IMR-90 (cell line): ENCODE measurements at regions not wholly inside any gene's neighbourhood (a gene's known extent, or its start where the extent isn't known, plus 50 kb on each side); places are given as distances from the start of the nearest gene placed in this dataset.

Experiments
- ATAC-seq: fragments of 200-7000 bp; cut with Tn5 transposase; 2 replicates; pipeline ENCODE4 v1.9.1; 2020; ENCODE audit warnings: low read depth, mild to moderate bottlenecking, moderate library complexity
- BruUV-seq: library from RNA; stranded (reverse); fragments of 400-500 nt; replicated peaks from 2 replicates; lab custom pipeline; 2021; lab: Mats Ljungman, UMichigan
- CTCF ChIA-PET: fragments of 300-600 bp; formaldehyde crosslinking; extraction: SDS; loops from one replicate; lab custom pipeline; 2021; ENCODE audit warnings: antibody characterized with exemption; lab: Yijun Ruan, JAX
- POLR2A ChIA-PET: fragments of 300-600 bp; sonication (Branson Sonifier 250); formaldehyde crosslinking; loops from one replicate; lab custom pipeline; 2022; ENCODE audit warnings: antibody characterized with exemption; ENCODE audit not compliant: unreplicated experiment; lab: Charles Lee
- DNase-seq: peaks from one replicate; pipeline ENCODE4 v3.0.0; 2013
- H2AFZ ChIP-seq: replicated peaks from 2 replicates; pipeline ENCODE3; 2013; ENCODE audit warnings: low read length, mild to moderate bottlenecking; ENCODE audit not compliant: poor library complexity
- H2AK5ac ChIP-seq: 2 replicates; pipeline ENCODE4 v1.6.1; 2013; ENCODE audit warnings: low read depth, low read length, inconsistent platforms
- H2AK9ac ChIP-seq: replicated peaks from 2 replicates; pipeline ENCODE3; 2013; ENCODE audit warnings: mild to moderate bottlenecking, low read depth, low read length, moderate library complexity; ENCODE audit not compliant: poor library complexity
- H2BK120ac ChIP-seq: 2 replicates; pipeline ENCODE4 v1.6.1; 2013; ENCODE audit warnings: low read depth, low read length, inconsistent platforms
- H2BK15ac ChIP-seq: 3 replicates; pipeline ENCODE4 v1.6.1; 2013; ENCODE audit warnings: low read depth, low read length, inconsistent platforms
- H2BK20ac ChIP-seq: 2 replicates; pipeline ENCODE4 v1.6.1; 2013; ENCODE audit warnings: low read depth, mild to moderate bottlenecking, inconsistent platforms, low read length, moderate library complexity
- H2BK5ac ChIP-seq: 2 replicates; pipeline ENCODE4 v1.6.1; 2013; ENCODE audit warnings: mild to moderate bottlenecking, low read depth, low read length, inconsistent platforms; ENCODE audit not compliant: poor library complexity, severe bottlenecking
- H3K14ac ChIP-seq: replicated peaks from 2 replicates; pipeline ENCODE4 v1.6.1; 2013; ENCODE audit warnings: low read depth, low read length, inconsistent platforms
- H3K18ac ChIP-seq: 2 replicates; pipeline ENCODE4 v1.6.1; 2013; ENCODE audit warnings: low read depth, low read length, control low read depth
- H3K23ac ChIP-seq: 2 replicates; pipeline ENCODE4 v1.6.1; 2013; ENCODE audit warnings: low read depth, low read length, inconsistent platforms
- H3K27ac ChIP-seq: 2 replicates; pipeline ENCODE4 v1.5.1; 2013; ENCODE audit warnings: mild to moderate bottlenecking, control low read depth, low read length; ENCODE audit not compliant: insufficient read depth
- H3K27me3 ChIP-seq: 2 replicates; pipeline ENCODE4 v1.6.1; 2013; ENCODE audit warnings: low read length; ENCODE audit not compliant: control insufficient read depth, insufficient read depth
- H3K36me3 ChIP-seq: 2 replicates; pipeline ENCODE4 v1.6.1; 2013; ENCODE audit warnings: low read length, mixed read lengths; ENCODE audit not compliant: control insufficient read depth, insufficient read depth
- H3K4ac ChIP-seq: 2 replicates; pipeline ENCODE4 v1.6.1; 2013; ENCODE audit warnings: low read depth, low read length, inconsistent platforms
- H3K4me1 ChIP-seq: 2 replicates; pipeline ENCODE4 v1.6.1; 2013; ENCODE audit warnings: low read length, mixed read lengths; ENCODE audit not compliant: control insufficient read depth, insufficient read depth
- H3K4me2 ChIP-seq: 2 replicates; pipeline ENCODE4 v1.6.1; 2013; ENCODE audit warnings: low read depth, mild to moderate bottlenecking, control low read depth, low read length, moderate library complexity
- H3K4me3 ChIP-seq: 2 replicates; pipeline ENCODE4 v1.5.1; 2013; ENCODE audit warnings: low read depth, mild to moderate bottlenecking, control low read depth, low read length, moderate library complexity; ENCODE audit not compliant: insufficient read depth
- H3K56ac ChIP-seq: 2 replicates; pipeline ENCODE4 v1.6.1; 2013; ENCODE audit warnings: low read length, inconsistent platforms; ENCODE audit not compliant: insufficient read depth; ENCODE audit errors: extremely low read depth
- H3K79me1 ChIP-seq, 2 experiments: 2 replicates each; pipeline ENCODE4 v1.6.1; 2013; ENCODE audit warnings: low read length in 2 of 2, inconsistent platforms in 1 of 2, low read depth in 1 of 2
- H3K9ac ChIP-seq: 2 replicates; pipeline ENCODE4 v1.6.1; 2013; ENCODE audit warnings: low read depth, low read length, control low read depth
- H3K9me1 ChIP-seq: 2 replicates; pipeline ENCODE4 v1.6.1; 2013; ENCODE audit warnings: low read length, inconsistent platforms; ENCODE audit not compliant: insufficient read depth
- H3K9me3 ChIP-seq: 2 replicates; pipeline ENCODE4 v1.6.1; 2013; ENCODE audit warnings: low read length; ENCODE audit not compliant: control insufficient read depth, insufficient read depth
- H4K20me1 ChIP-seq: 2 replicates; pipeline ENCODE4 v1.6.1; 2013; ENCODE audit warnings: low read length, inconsistent platforms; ENCODE audit not compliant: insufficient read depth
- H4K5ac ChIP-seq: 2 replicates; pipeline ENCODE4 v1.6.1; 2013; ENCODE audit warnings: mild to moderate bottlenecking, low read depth, low read length, control low read depth
- H4K8ac ChIP-seq, 2 experiments: 2 replicates each; pipeline ENCODE4 v1.6.1; 2013; ENCODE audit warnings: low read depth in 2 of 2, low read length in 2 of 2, control low read depth in 1 of 2, inconsistent platforms in 1 of 2
- H4K91ac ChIP-seq: 2 replicates; pipeline ENCODE4 v1.6.1; 2013; ENCODE audit warnings: low read depth, low read length, inconsistent platforms; ENCODE audit not compliant: insufficient read depth
- CTCF ChIP-seq: conservative IDR thresholded peaks from 2 replicates; pipeline ENCODE4 v1.5.1; 2012; ENCODE audit warnings: mild to moderate bottlenecking, low read depth, low read length, improper control_type of control experiment
- MXI1 ChIP-seq: IDR thresholded peaks from 2 replicates; pipeline ENCODE4 v1.6.1; 2012; ENCODE audit warnings: low read depth, mild to moderate bottlenecking, low read length, moderate library complexity, borderline replicate concordance
- NFE2L2 ChIP-seq: fragments of 150-350 bp; IDR thresholded peaks from 2 replicates; pipeline ENCODE4 v1.6.1; 2016; ENCODE audit warnings: low read depth, mild to moderate bottlenecking, low read length
- SMC3 ChIP-seq: fragments of 150-350 bp; IDR thresholded peaks from 2 replicates; pipeline ENCODE4 v1.6.1; 2016; ENCODE audit warnings: low read depth, mild to moderate bottlenecking, antibody characterized with exemption, low read length, moderate library complexity
- WGBS, 2 experiments: methylation state at CpG; one replicate each; pipeline versions ENCODE4 v1.1.5 to v1.1.7; 2013; ENCODE audit warnings: missing lambda C conversion rate in 2 of 2; ENCODE audit not compliant: insufficient read length in 1 of 2; ENCODE audit errors: extremely low coverage in 2 of 2; 5-methylcytosine and 5-hydroxymethylcytosine counted together
- dilution Hi-C: fragments of 300-500 bp; cut with HindIII; formaldehyde crosslinking; loops from one replicate; pipeline ENCODE4 v1.14.3; 2018; ENCODE audit warnings: low sequenced_read_pairs; ENCODE audit not compliant: unreplicated experiment
- in situ Hi-C: fragments of 300-500 bp; cut with MboI; formaldehyde crosslinking; loops from 3 replicates; pipeline ENCODE4 v1.14.3; 2019; ENCODE audit warnings: low sequenced_read_pairs, inconsistent platforms, mixed read lengths
- intact Hi-C: fragments of 100-400 bp; cut with micrococcal nuclease; formaldehyde crosslinking; loops from 2 replicates; pipeline ENCODE4 v1.10.0; 2022
- TF ChIP-seq, protein P1 (sequence below): fragments of 150-350 bp; IDR thresholded peaks from 2 replicates; pipeline ENCODE4 v1.6.1; 2016; ENCODE audit warnings: low read depth, mild to moderate bottlenecking, low read length, moderate library complexity, borderline replicate concordance
- TF ChIP-seq, protein P2 (sequence below): fragments of 150-350 bp; IDR thresholded peaks from 2 replicates; pipeline ENCODE4 v1.6.1; 2017; ENCODE audit warnings: mild to moderate bottlenecking, antibody characterized with exemption, low read length, low read depth

DNA sequence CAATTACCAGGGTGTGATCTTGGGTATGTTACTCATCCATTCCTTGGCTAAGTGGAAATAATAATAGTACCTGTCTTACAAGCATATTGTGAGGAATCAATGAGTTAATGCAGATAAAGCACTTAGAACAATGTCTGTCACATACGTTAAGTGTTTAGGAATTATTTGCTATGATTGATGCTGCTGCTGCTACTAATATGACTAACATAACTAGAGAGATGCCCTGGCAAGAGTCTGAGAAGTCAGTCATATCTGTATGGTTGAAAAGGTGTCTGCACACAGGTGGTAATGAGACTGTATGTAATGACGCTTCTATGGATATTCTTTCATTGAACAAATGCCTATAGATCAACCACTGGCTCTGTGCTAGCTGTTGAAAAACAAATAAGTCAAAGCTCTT lies 100.1 kb upstream of the PCGF5 start:
- H4K20me1 ChIP-seq = no peaks in the 10 kb centered on the region
- H3K27ac ChIP-seq = no peak overlapping the region
- dilution Hi-C loops (no loop called here), intact Hi-C loops (no loop called here), in situ Hi-C loops (no loop called here)
- no peak overlapping the region for H2BK120ac ChIP-seq
- no peak overlapping the region for H3K9ac ChIP-seq
- H3K56ac ChIP-seq = no peak overlapping the region
- no peak overlapping the region for H2BK5ac ChIP-seq
- no peaks in the 10 kb centered on the region for H3K9me3 ChIP-seq
- no peak overlapping the region for H2BK20ac ChIP-seq
- H4K8ac ChIP-seq = no peak overlapping the region
- no peak overlapping the region for H4K5ac ChIP-seq
- H2AFZ ChIP-seq = no peak overlapping the region
- no peak overlapping the region for H4K91ac ChIP-seq
- no peak overlapping the region for H3K14ac ChIP-seq
- BruUV-seq = no TSS peak
- WGBS, 2 experiments = no CpG with 5 or more reads among the region's 2 CpGs
- CTCF ChIA-PET = no interaction called here
- no peak for DNase-seq
- no peaks in the 10 kb centered on the region for H3K4me1 ChIP-seq
- POLR2A ChIA-PET = no interaction called here
- no peak overlapping the region for H3K4me3 ChIP-seq
- no peaks in the 10 kb centered on the region for H3K79me1 ChIP-seq
- no peak overlapping the region for H3K18ac ChIP-seq
- no peak overlapping the region for H3K23ac ChIP-seq
- no peak overlapping the region for H2AK5ac ChIP-seq
- no peak overlapping the region for H3K4me2 ChIP-seq
- no peak overlapping the region for H2BK15ac ChIP-seq
- TF ChIP-seq, protein P1, sequence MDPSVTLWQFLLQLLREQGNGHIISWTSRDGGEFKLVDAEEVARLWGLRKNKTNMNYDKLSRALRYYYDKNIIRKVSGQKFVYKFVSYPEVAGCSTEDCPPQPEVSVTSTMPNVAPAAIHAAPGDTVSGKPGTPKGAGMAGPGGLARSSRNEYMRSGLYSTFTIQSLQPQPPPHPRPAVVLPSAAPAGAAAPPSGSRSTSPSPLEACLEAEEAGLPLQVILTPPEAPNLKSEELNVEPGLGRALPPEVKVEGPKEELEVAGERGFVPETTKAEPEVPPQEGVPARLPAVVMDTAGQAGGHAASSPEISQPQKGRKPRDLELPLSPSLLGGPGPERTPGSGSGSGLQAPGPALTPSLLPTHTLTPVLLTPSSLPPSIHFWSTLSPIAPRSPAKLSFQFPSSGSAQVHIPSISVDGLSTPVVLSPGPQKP = no peak
- TF ChIP-seq MXI1 (no peak), SMC3 (no peak), NFE2L2 (no peak), CTCF (no peak)
- TF ChIP-seq, protein P2, sequence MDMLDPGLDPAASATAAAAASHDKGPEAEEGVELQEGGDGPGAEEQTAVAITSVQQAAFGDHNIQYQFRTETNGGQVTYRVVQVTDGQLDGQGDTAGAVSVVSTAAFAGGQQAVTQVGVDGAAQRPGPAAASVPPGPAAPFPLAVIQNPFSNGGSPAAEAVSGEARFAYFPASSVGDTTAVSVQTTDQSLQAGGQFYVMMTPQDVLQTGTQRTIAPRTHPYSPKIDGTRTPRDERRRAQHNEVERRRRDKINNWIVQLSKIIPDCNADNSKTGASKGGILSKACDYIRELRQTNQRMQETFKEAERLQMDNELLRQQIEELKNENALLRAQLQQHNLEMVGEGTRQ = no peak
- no peak overlapping the region for H2AK9ac ChIP-seq
- ATAC-seq = no peak
- no peaks in the 10 kb centered on the region for H3K36me3 ChIP-seq
- H3K4ac ChIP-seq = no peak overlapping the region
- H3K27me3 ChIP-seq = peaks cover 21% of the 10 kb centered on the region
- no peaks in the 10 kb centered on the region for H3K9me1 ChIP-seq
